ENCODE measurements at regions not wholly inside any gene's neighbourhood (a gene's known extent, or its start where the extent isn't known, plus 50 kb on each side); places are given as distances from the start of the nearest gene placed in this dataset.
"Not testable (repeated sequence)": the region's sequence is repeated elsewhere in the genome, so short reads cannot be mapped to it uniquely, and the experiment has no call there.

GRCh38 chr17:5986644-5987043 lies 83.5 kb upstream of the WSCD1 start:
- 88 to 90% methylated on average over 2 of the region's 2 CpGs for WGBS, 2 donors
- TF ChIP-seq EP300 (IDR thresholded peaks at IDR 0.05) = no peak
- Histone ChIP-seq H3K9me3 (peaks cover 0 to 3% (median 0%) of the 10 kb centered on the region in 4 donors), H3K27me3 (no peaks in the 10 kb centered on the region), H3K4me3 (no peak overlapping the region), H3K27ac (no peak overlapping the region), H3K4me1 (no peaks in the 10 kb centered on the region), H3K36me3 (no peaks in the 10 kb centered on the region)
- DNase-seq (ENCODE audit: low spot score in 2 of 2) = no peak

- Histone ChIP-seq H3K36me3 (no peaks in the 10 kb centered on the region), H3K27ac (no peak overlapping the region), H3K4me3 (no peak overlapping the region), H3K9me3 (no peaks in the 10 kb centered on the region), H3K27me3 (no peaks in the 10 kb centered on the region), H3K4me1 (no peaks in the 10 kb centered on the region)
- no peak for DNase-seq (ENCODE audit: low spot score in 2 of 2)
- TF ChIP-seq CTCF (IDR thresholded peaks at IDR 0.05) (no peak), POLR2A (IDR thresholded peaks at IDR 0.05) (no peak), EP300 (IDR thresholded peaks at IDR 0.05) (no peak)
- WGBS, 2 donors = 80 to 81% methylated on average over 4 of the region's 4 CpGs
Measured at GRCh38 chr17:6000426-6000825, 69.8 kb upstream of the WSCD1 start.

DNA sequence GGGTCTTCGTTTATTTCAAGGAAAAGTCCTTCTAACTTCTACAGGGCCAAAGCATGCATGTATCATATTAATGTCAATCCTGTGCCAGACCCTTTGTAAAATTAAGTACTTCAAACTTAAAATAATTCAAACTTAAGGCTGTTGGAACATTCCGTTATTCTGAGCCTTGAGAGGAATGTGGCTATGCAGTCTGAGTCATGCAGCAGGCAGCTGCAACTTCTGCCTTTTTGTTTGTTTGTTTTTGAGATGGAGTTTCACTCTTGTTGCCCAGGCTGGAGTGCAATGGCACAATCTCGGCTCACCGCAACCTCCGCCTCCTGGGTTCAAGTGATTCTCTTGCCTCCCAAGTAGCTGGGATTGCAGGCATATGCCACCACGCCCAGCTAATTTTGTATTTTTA lies 67.0 kb upstream of the WSCD1 start:
- not testable (repeated sequence) for H3K4me3 ChIP-seq; H3K27me3 ChIP-seq; H3K27ac ChIP-seq; H3K36me3 ChIP-seq; H3K9me3 ChIP-seq; DNase-seq (ENCODE audit: low spot score in 2 of 2); H3K4me1 ChIP-seq
- 68 to 81% methylated on average over 6 of the region's 6 CpGs for WGBS, 2 donors

DNA sequence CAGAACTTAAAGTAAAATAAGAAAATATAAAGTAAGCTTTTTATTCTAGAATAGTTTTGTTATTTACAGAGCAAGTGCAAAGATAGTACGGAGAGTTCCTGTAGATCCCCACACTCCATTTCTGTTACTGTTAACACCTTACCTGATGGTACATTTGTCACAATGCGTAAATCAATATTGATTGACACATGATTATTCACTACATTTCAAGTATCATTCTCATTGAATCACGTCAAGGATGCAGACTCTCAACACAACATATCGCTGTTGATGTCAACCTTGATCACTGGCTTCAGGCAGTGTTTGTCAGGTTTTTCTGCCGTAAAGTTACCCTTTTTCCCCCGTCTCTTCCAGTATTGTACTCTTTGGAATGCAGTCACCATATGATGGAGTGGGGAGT lies 64.2 kb upstream of the WSCD1 start:
- Histone ChIP-seq H3K27me3 (no peaks in the 10 kb centered on the region), H3K4me1 (no peaks in the 10 kb centered on the region), H3K36me3 (no peaks in the 10 kb centered on the region), H3K9me3 (no peaks in the 10 kb centered on the region), H3K27ac (no peak overlapping the region), H3K4me3 (no peak overlapping the region)
- 72 to 92% methylated on average over 6 of the region's 6 CpGs for WGBS, 2 donors
- TF ChIP-seq CTCF (IDR thresholded peaks at IDR 0.05) (no peak), EP300 (IDR thresholded peaks at IDR 0.05) (no peak), POLR2A (IDR thresholded peaks at IDR 0.05) (no peak)
- no peak for DNase-seq (ENCODE audit: low spot score in 2 of 2)

GRCh38 chr17:6011206-6011605 lies 59.0 kb upstream of the WSCD1 start:
- Histone ChIP-seq H3K27ac (no peak overlapping the region), H3K9me3 (peaks cover 0 to 4% (median 0%) of the 10 kb centered on the region in 4 donors), H3K36me3 (no peaks in the 10 kb centered on the region), H3K27me3 (no peaks in the 10 kb centered on the region), H3K4me1 (no peaks in the 10 kb centered on the region), H3K4me3 (no peak overlapping the region)
- WGBS, 2 donors = 59 to 67% methylated on average over 1 of the region's 1 CpG
- TF ChIP-seq POLR2A (IDR thresholded peaks at IDR 0.05) = no peak
- TF ChIP-seq CTCF (IDR thresholded peaks at IDR 0.05) = no peak
- TF ChIP-seq EP300 (IDR thresholded peaks at IDR 0.05) = no peak
- DNase-seq (ENCODE audit: low spot score in 2 of 2) = no peak

DNA sequence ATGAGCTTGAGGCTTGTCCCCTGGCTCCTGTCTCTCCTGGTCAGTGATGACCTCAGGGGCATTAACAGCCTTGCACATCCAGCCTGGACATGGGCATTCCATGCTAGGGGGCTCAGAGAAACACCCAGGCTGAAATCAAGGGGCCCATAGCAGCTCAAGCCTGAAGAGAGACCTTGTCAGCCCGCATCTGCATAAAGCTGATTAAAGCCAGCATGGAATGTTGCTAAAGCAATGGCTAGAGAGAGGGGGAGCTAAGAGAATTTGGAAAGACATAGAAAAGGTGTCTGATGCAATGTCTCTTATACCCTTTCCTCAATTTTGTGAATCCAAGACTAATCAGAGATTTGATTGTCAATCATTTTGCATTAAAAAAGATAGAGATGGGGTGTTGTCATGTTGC lies 51.4 kb upstream of the WSCD1 start:
- no peak for DNase-seq (ENCODE audit: low spot score in 2 of 2)
- no peak for TF ChIP-seq CTCF (IDR thresholded peaks at IDR 0.05)
- TF ChIP-seq EP300 (IDR thresholded peaks at IDR 0.05) = no peak
- TF ChIP-seq POLR2A (IDR thresholded peaks at IDR 0.05) = no peak
- Histone ChIP-seq H3K27ac (no peak overlapping the region), H3K36me3 (no peaks in the 10 kb centered on the region), H3K4me1 (no peaks in the 10 kb centered on the region), H3K9me3 (no peaks in the 10 kb centered on the region), H3K27me3 (no peaks in the 10 kb centered on the region), H3K4me3 (no peak overlapping the region)
- WGBS, 2 donors = 50 to 71% methylated on average over 1 of the region's 1 CpG

All from tibial nerve (tissue), 4 donors.